GM21717 (cell line): ENCODE measurements at regions not wholly inside any gene's neighbourhood (a gene's known extent, or its start where the extent isn't known, plus 50 kb on each side); places are given as distances from the start of the nearest gene placed in this dataset.
A peak's percentile ranks its signal among the peaks of the same experiment; 100 is the strongest.

Source experiments
- ATAC-seq: cut with Tn5 transposase; IDR thresholded peaks from one replicate; pipeline ENCODE4 v1.9.1; 2021; ENCODE audit warnings: mild to moderate bottlenecking, moderate library complexity; ENCODE audit not compliant: unreplicated experiment

DNA sequence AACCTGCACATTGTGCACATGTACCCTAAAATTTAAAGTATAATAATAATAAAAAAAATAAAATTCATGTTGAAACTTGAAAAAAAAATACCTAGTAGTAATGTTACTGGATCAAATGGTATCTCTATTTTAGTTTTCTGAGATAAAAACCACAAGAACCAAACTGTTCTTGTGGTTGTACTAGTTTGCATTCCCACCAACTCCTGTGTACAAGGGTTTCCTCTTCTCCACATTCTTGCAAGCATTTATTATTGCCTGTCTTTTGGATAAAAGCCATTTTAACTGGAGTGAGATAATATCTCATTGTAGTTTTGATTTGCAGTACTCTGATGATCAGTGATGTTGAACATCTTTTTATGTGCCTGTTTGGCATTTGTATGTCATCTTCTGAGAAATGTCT lies 177.7 kb downstream of the KIF20B start:
- ATAC-seq, result no peak

- peak; percentile 64 for ATAC-seq
Observed at GRCh38 chr10:89887406-89887805, 186.0 kb downstream of the KIF20B start.

- peak; percentile 70 for ATAC-seq
Observed at GRCh38 chr10:89887830-89888229, 186.4 kb downstream of the KIF20B start.

- ATAC-seq, result peak; percentile 43
Observed at GRCh38 chr10:89888321-89889070, 187.1 kb downstream of the KIF20B start.

GRCh38 chr10:89889606-89890005 lies 188.2 kb downstream of the KIF20B start:
- ATAC-seq, result no peak

GRCh38 chr10:89891006-89891535 lies 189.7 kb downstream of the KIF20B start:
- no peak for ATAC-seq

GRCh38 chr10:89894051-89894450 lies 192.7 kb downstream of the KIF20B start:
- ATAC-seq, result no peak

DNA sequence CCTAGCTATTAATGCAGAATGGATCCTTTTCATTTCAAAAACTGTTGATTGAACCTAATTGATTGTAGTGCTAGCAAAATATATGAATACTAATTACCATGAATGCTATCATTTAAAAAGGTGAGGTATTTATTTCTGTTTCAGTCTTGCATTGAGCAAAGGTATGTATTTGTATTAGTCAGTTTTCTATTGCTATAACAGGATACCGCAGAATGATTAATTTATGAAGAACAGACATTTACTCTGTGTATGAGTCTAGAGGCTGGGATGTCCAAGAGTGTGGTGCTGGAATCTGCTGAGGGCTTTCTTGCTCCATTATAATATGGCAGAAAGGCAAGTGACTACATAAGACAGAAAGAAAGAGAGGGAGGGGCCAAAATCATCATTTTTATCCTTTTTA lies 199.2 kb downstream of the KIF20B start:
- no peak for ATAC-seq

- ATAC-seq, result no peak
Observed at GRCh38 chr10:89901895-89902294, 200.5 kb downstream of the KIF20B start.

DNA sequence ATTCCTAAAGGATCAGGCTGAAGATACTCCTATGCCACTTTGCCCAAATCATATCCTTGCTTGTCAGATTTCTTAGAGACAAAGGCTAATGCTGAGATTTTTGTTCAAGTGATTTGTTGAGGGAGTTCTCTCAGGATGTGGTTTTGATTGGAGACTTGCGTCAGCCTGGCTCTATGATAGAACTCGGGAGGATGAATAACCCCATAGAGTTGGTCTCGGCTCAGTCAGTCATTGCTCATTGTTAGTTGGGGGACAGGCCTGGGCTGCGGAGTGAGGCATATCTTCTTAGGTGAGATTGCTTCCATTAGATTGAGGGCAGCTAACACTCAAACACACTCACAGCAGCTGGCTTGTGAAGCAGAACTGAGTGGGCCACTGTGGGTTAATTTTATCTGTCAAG lies 203.4 kb downstream of the KIF20B start:
- ATAC-seq, result no peak

DNA sequence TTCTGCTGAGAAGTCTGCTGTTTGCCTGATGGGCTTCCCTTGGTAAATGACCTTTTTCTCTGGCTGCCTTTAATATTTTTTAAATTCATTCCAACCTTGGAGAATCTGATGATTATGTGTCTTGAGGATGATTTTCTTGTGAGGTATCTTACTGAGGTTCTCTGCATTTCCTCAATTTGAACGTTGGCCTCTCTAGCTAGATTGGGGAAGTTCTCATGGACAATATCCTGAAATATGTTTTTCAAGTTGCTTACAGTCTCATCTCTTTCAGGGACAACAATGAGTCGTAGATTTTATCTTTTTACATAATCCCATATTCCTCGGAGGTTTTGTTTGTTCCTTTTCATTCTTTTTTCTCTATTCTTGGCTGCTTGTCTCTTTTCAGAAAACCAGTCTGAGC lies 208.4 kb downstream of the KIF20B start:
- no peak for ATAC-seq

DNA sequence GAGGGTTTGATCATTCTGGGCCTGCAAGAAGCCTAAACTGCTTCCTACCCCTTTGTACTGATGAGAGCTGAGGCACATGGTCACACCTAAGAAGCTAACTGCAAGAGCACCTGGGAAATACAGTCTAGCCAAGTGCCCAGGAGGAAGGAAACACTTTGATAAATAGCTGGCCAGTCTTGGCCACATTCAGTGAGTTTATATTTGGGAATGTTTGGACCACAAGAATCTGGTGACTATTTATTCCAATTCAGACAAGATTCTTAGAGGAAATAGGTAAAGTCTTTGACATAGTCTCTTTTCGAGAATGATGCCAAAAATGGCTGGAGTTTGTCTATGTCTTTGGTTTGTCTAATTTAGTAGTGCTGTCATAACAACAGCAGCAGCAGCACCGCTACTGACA lies 213.6 kb downstream of the KIF20B start:
- no peak for ATAC-seq

GRCh38 chr10:89915968-89916367 lies 214.6 kb downstream of the KIF20B start:
- ATAC-seq, result no peak

- no peak for ATAC-seq
Observed at GRCh38 chr10:89916468-89917215, 215.3 kb downstream of the KIF20B start.

GRCh38 chr10:89921403-89921802 lies 220.0 kb downstream of the KIF20B start:
- ATAC-seq, result no peak

GRCh38 chr10:89923661-89924060 lies 222.3 kb downstream of the KIF20B start:
- ATAC-seq, result no peak

- no peak for ATAC-seq
Observed at GRCh38 chr10:89924261-89924660, 222.9 kb downstream of the KIF20B start.

DNA sequence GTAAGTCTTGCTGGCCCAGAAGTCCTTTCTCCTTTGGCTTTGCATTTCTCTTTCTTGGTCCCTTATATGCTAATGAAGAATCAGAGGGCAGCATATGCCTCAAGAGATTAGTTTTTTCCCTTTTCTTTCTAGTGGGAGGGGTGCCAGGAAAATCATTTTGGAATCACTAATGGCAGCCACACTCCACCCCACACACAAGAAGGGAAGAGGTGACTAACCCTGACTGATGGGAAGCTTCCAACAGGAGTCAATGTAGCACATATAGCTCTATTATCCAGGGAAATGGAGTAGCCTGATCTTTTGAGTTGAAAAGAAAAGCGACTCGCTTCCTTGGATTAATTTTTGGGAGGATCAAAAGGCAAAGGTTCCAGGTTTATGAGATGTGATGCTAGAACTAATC lies 225.3 kb downstream of the KIF20B start:
- no peak for ATAC-seq

DNA sequence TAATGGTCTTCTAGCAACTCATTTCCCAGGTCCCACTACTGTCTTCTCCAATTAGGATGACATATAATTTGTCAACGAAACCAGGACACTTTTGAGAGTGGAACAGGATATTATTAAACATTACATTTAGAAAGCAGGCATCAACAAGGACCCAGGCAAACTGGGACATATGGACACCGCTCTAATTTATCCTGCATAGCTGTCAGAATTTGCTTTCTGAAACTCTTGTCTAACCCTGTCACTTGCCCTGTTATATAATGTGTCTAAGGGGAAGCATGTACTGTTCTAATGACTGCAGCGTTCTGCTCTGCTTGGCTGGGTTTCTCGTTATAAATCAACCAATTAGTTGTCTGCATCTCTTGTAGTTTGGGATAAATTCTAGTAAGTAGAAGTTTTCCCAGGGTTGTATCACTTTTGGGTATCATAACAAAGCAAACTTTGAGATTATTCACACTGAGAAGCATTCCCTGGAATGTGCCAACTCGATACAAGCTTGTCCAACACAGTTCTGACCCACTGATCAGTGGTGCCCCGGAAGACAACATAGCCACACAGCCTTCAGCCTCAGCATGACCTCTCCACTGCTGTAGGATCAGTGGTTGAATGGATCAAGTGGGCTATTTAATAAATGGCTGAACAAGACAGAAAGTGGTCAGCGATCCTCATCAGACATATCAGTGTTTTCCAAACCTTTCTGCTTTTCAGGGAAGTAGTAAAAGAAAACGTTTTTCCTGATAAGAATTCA lies 228.1 kb downstream of the KIF20B start:
- no peak for ATAC-seq

- no peak for ATAC-seq
Observed at GRCh38 chr10:89937494-89937893, 236.1 kb downstream of the KIF20B start.

GRCh38 chr10:89940076-89940475 lies 238.7 kb downstream of the KIF20B start:
- no peak for ATAC-seq
